Adrenal gland (tissue), 5 donors: ENCODE measurements at regions not wholly inside any gene's neighbourhood (a gene's known extent, or its start where the extent isn't known, plus 50 kb on each side); places are given as distances from the start of the nearest gene placed in this dataset.

ENCODE experiments used
- POLR2A ChIP-seq, 2 donors: fragments of 450-650 bp; IDR thresholded peaks; one replicate each; pipeline ENCODE4 v1.6.1; 2017; ENCODE audit warnings: antibody characterized with exemption in 2 of 2, mild to moderate bottlenecking in 2 of 2, moderate library complexity in 1 of 2
- TF ChIP-seq, protein P1 (sequence below), 6 experiments: fragments of 450-650 bp in 4 of 6; fragments of 200-600 bp in 2 of 6; sonication (generic) in 1 of 6; IDR thresholded peaks; 1 replicate in 5 of 6; 2 replicates in 1 of 6; pipeline versions ENCODE4 v1.5.1 to v1.8.0; 2016 to 2021; ENCODE audit warnings: antibody characterized with exemption in 6 of 6, mild to moderate bottlenecking in 2 of 6, moderate library complexity in 1 of 6
- donor health status: DM: no; HTN: no; CAD: no.

DNA sequence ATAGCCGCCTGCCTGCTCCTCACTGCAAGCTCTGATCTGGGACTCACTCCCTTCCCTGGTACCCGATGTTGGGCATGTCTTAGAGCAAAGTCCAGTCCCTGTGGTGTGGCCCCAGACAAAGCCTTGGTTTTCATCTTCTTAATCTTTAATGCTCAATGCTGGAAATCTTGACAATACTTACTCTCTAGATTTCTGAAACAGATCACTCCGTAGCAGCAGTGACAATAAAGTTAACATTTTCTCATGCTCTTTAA lies 260.2 kb upstream of the IRX2 start:
- TF ChIP-seq, protein P1, sequence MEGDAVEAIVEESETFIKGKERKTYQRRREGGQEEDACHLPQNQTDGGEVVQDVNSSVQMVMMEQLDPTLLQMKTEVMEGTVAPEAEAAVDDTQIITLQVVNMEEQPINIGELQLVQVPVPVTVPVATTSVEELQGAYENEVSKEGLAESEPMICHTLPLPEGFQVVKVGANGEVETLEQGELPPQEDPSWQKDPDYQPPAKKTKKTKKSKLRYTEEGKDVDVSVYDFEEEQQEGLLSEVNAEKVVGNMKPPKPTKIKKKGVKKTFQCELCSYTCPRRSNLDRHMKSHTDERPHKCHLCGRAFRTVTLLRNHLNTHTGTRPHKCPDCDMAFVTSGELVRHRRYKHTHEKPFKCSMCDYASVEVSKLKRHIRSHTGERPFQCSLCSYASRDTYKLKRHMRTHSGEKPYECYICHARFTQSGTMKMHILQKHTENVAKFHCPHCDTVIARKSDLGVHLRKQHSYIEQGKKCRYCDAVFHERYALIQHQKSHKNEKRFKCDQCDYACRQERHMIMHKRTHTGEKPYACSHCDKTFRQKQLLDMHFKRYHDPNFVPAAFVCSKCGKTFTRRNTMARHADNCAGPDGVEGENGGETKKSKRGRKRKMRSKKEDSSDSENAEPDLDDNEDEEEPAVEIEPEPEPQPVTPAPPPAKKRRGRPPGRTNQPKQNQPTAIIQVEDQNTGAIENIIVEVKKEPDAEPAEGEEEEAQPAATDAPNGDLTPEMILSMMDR (IDR thresholded peaks at IDR 0.05): no peak
- no peak for TF ChIP-seq POLR2A (IDR thresholded peaks at IDR 0.05)
